Ovary (tissue), 3 donors: ENCODE measurements at regions not wholly inside any gene's neighbourhood (a gene's known extent, or its start where the extent isn't known, plus 50 kb on each side); places are given as distances from the start of the nearest gene placed in this dataset.

Experiments
- EP300 ChIP-seq: sonication (generic); formaldehyde crosslinking; IDR thresholded peaks from one replicate; pipeline ENCODE4 v1.6.1; 2017; ENCODE audit warnings: antibody characterized with exemption
- POLR2A ChIP-seq: fragments of 450-650 bp; IDR thresholded peaks from one replicate; pipeline ENCODE4 v1.6.1; 2017; ENCODE audit warnings: antibody characterized with exemption, mild to moderate bottlenecking, moderate library complexity
- TF ChIP-seq, protein P1 (sequence below), 3 donors: fragments of 450-650 bp in 2 of 3; fragments of 200-600 bp in 1 of 3; IDR thresholded peaks; one replicate each; pipeline versions ENCODE4 v1.5.1 to v1.8.0; 2016 to 2022; ENCODE audit warnings: antibody characterized with exemption in 3 of 3, mild to moderate bottlenecking in 1 of 3
- donor health status: DM: no; HTN: no; CAD: no.

DNA sequence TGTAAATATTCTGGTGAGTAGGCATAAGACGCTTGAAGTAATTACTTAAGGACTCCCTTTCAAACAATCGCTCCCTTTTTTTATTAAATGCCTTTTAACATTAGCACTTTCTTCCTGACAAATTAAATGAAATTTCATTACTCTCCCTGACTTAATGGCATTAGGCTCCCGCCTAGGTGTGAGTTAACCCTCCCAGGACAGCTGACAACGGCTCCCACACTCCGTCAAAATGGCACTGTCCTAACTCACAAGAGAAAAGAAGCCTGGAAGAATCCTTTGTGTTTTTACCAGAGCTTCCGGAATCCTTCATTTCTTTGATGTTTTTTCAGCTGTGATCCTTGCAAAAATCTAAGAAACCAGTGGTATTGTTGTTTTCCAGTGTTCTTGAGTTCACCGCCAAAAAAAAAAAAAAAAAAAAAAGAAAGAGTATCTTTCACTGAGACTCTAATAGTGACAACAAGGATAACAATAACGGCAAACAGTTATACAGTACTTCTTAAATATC is 861.0 kb upstream of the NR2F2 start:
- TF ChIP-seq, protein P1, sequence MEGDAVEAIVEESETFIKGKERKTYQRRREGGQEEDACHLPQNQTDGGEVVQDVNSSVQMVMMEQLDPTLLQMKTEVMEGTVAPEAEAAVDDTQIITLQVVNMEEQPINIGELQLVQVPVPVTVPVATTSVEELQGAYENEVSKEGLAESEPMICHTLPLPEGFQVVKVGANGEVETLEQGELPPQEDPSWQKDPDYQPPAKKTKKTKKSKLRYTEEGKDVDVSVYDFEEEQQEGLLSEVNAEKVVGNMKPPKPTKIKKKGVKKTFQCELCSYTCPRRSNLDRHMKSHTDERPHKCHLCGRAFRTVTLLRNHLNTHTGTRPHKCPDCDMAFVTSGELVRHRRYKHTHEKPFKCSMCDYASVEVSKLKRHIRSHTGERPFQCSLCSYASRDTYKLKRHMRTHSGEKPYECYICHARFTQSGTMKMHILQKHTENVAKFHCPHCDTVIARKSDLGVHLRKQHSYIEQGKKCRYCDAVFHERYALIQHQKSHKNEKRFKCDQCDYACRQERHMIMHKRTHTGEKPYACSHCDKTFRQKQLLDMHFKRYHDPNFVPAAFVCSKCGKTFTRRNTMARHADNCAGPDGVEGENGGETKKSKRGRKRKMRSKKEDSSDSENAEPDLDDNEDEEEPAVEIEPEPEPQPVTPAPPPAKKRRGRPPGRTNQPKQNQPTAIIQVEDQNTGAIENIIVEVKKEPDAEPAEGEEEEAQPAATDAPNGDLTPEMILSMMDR (IDR thresholded peaks at IDR 0.05) = no peak
- no peak for TF ChIP-seq EP300
- no peak for TF ChIP-seq POLR2A
